ENCODE measurements at regions not wholly inside any gene's neighbourhood (a gene's known extent, or its start where the extent isn't known, plus 50 kb on each side); places are given as distances from the start of the nearest gene placed in this dataset.

GRCh38 chr10:113335592-113335991, 217.3 kb upstream of the HABP2 start:
- WGBS, 2 donors, result 85 to 93% methylated on average over 2 of the region's 2 CpGs
- ATAC-seq (no peak), DNase-seq (no peak)
- Histone ChIP-seq H3K27ac (no peak overlapping the region), H3K27me3 (no peaks in the 10 kb centered on the region), H3K36me3 (replicated peaks in 1 of 2; ENCODE audit: insufficient read depth in 1 of 2, low read depth in 2 of 2) (no peaks in the 10 kb centered on the region), H3K4me1 (no peaks in the 10 kb centered on the region), H3K4me3 (no peak overlapping the region), H3K9me3 (no peaks in the 10 kb centered on the region)
- intact Hi-C loops (cut with DNase I), result no loop called here
- TF ChIP-seq CTCF (IDR thresholded peaks at IDR 0.05) (no peak), POLR2A (IDR thresholded peaks at IDR 0.05) (no peak)

GRCh38 chr10:113336549-113337130, 216.2 kb upstream of the HABP2 start:
- Histone ChIP-seq H3K4me1 (no peaks in the 10 kb centered on the region), H3K27ac (no peak overlapping the region), H3K27me3 (no peaks in the 10 kb centered on the region), H3K9me3 (no peaks in the 10 kb centered on the region), H3K36me3 (replicated peaks in 1 of 2; ENCODE audit: insufficient read depth in 1 of 2, low read depth in 2 of 2) (no peaks in the 10 kb centered on the region), H3K4me3 (no peak overlapping the region)
- no peak for TF ChIP-seq CTCF (IDR thresholded peaks at IDR 0.05)
- intact Hi-C loops (cut with DNase I), result no loop called here
- DNase-seq, result no peak
- no peak for ATAC-seq
- 84 to 89% methylated on average over 6 of the region's 6 CpGs for WGBS, 2 donors

GRCh38 chr10:113337142-113337541, 215.7 kb upstream of the HABP2 start:
- no peaks in the 10 kb centered on the region for H3K4me1 ChIP-seq
- H3K36me3 ChIP-seq (replicated peaks in 1 of 2; ENCODE audit: insufficient read depth in 1 of 2, low read depth in 2 of 2), result no peaks in the 10 kb centered on the region
- H3K4me3 ChIP-seq, result no peak overlapping the region
- H3K27ac ChIP-seq, result no peak overlapping the region
- H3K27me3 ChIP-seq, result no peaks in the 10 kb centered on the region
- WGBS, 2 donors, result 70 to 89% methylated on average over 1 of the region's 1 CpG
- ATAC-seq (no peak), DNase-seq (no peak)
- H3K9me3 ChIP-seq, result no peaks in the 10 kb centered on the region
- TF ChIP-seq CTCF (IDR thresholded peaks at IDR 0.05) (no peak), POLR2A (IDR thresholded peaks at IDR 0.05) (no peak)
- intact Hi-C loops (cut with DNase I), result no loop called here

GRCh38 chr10:113339121-113339520, 213.7 kb upstream of the HABP2 start:
- 76 to 80% methylated on average over 5 of the region's 5 CpGs for WGBS, 2 donors
- Histone ChIP-seq H3K9me3 (no peaks in the 10 kb centered on the region), H3K36me3 (replicated peaks in 1 of 2; ENCODE audit: insufficient read depth in 1 of 2, low read depth in 2 of 2) (no peaks in the 10 kb centered on the region), H3K4me1 (no peaks in the 10 kb centered on the region), H3K27ac (no peak overlapping the region), H3K27me3 (no peaks in the 10 kb centered on the region), H3K4me3 (no peak overlapping the region)
- DNase-seq, result no peak
- ATAC-seq, result no peak
- TF ChIP-seq CTCF (IDR thresholded peaks at IDR 0.05), result no peak
- TF ChIP-seq POLR2A (IDR thresholded peaks at IDR 0.05), result no peak
- intact Hi-C loops (cut with DNase I), result no loop called here

GRCh38 chr10:113340282-113340681, 212.6 kb upstream of the HABP2 start:
- intact Hi-C loops (cut with DNase I), result no loop called here
- Histone ChIP-seq H3K27me3 (no peaks in the 10 kb centered on the region), H3K4me3 (no peak overlapping the region), H3K27ac (no peak overlapping the region), H3K9me3 (no peaks in the 10 kb centered on the region), H3K36me3 (replicated peaks in 1 of 2; ENCODE audit: insufficient read depth in 1 of 2, low read depth in 2 of 2) (no peaks in the 10 kb centered on the region), H3K4me1 (no peaks in the 10 kb centered on the region)
- DNase-seq, result no peak
- WGBS, 2 donors, result 71 to 72% methylated on average over 5 of the region's 5 CpGs
- no peak for ATAC-seq
- TF ChIP-seq POLR2A (IDR thresholded peaks at IDR 0.05) (no peak), CTCF (IDR thresholded peaks at IDR 0.05) (no peak)

Data from body of pancreas (tissue), 4 donors.